HUES48 (cell line): ENCODE measurements at regions not wholly inside any gene's neighbourhood (a gene's known extent, or its start where the extent isn't known, plus 50 kb on each side); places are given as distances from the start of the nearest gene placed in this dataset.

Experiments used
- H3K27ac ChIP-seq: one replicate; pipeline ENCODE4 v1.7.0; 2013; ENCODE audit warnings: low read depth, low read length, inconsistent platforms
- H3K27me3 ChIP-seq: 2 replicates; pipeline ENCODE4 v1.6.1; 2013; ENCODE audit warnings: mild to moderate bottlenecking, low read length; ENCODE audit not compliant: control insufficient read depth, insufficient read depth
- H3K36me3 ChIP-seq: 2 replicates; pipeline ENCODE4 v1.6.1; 2013; ENCODE audit warnings: low read length; ENCODE audit not compliant: control insufficient read depth, insufficient read depth
- H3K4me1 ChIP-seq: 2 replicates; pipeline ENCODE4 v1.6.1; 2013; ENCODE audit warnings: mild to moderate bottlenecking, low read length; ENCODE audit not compliant: control insufficient read depth, insufficient read depth
- H3K4me3 ChIP-seq: 2 replicates; pipeline ENCODE4 v1.5.1; 2013; ENCODE audit warnings: mild to moderate bottlenecking, low read depth, low read length
- H3K9ac ChIP-seq: 2 replicates; pipeline ENCODE4 v1.6.1; 2013; ENCODE audit warnings: mild to moderate bottlenecking, low read depth, low read length, moderate library complexity
- H3K9me3 ChIP-seq: 2 replicates; pipeline ENCODE4 v1.6.1; 2013; ENCODE audit warnings: low read length; ENCODE audit not compliant: control insufficient read depth, insufficient read depth

DNA sequence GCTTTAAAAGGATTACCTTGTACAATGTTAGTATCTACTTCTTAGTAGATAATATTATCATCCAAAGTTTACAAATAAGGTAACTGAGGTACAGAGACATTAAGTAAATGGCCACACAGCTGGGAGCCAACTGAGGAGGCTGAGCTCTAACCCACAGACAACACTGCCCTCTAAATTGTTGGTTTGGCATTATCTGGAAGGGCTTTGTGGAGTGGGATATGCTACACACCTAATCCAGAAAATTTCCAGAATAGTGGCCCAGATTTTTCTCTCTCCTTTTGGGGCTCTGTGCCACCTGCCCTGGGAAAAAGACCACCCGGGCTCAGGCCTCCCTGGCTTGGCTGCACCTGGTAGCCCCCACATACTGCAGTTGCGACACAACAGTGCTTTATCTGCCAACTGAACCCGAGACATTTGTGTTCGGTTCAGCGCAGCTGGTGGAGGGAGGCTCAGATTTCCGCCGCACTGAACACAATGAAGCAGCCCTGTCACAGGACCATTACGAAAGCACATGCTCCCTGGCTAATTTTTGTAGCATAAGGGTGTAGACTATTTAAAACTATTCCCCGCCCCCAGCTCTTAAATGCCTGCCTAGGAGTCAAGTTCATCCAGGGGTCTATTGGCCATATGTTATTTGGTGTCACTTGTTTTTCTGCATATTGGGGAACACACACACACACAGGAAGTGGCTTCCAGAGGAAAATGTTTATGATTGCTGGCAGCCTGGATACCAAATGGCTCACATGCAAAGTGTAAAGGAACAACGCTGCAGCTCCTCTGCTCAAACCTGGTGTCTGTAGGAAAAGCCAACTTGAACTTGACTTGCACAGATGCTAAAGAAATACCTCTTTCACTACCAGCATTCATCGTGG is 92.3 kb upstream of the ESRRG start:
- H3K36me3 ChIP-seq, result no peaks in the 10 kb centered on the region
- no peaks in the 10 kb centered on the region for H3K9me3 ChIP-seq
- H3K27ac ChIP-seq, result no peak overlapping the region
- no peaks in the 10 kb centered on the region for H3K27me3 ChIP-seq
- H3K4me3 ChIP-seq, result no peak overlapping the region
- peaks cover 61% of the 10 kb centered on the region for H3K4me1 ChIP-seq
- no peak overlapping the region for H3K9ac ChIP-seq

DNA sequence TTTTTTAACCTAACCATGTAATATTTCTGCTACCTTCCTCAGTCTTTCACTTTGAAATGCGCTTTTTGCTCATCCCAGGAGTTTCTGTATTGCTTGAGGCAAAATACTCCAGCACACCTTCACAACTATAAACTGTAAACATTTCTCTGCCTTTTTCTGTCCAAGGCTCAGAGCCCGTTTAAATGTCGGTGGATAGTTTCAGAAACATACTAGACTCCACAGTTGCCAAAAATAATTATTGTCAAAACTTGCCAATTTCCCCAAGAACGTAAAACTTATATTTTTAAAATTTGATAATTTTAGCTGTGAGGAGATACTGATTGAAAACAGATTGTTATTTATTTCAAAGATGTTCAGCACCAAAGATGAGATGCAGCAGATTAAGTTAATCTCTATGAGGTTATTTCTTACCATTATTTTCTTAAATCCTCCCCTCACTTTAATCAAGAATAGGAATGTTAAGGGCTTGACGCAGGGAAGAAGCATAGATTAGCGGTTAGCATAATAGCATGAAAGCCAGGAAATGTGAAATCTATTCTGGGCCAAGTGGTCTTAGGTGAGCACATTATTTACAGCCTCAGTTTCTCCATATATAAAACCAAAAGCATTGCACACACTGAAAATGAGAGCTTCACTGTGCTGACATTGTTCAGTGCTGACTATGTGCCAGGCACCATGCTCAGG is 91.5 kb upstream of the ESRRG start:
- Histone ChIP-seq H3K9ac (no peak overlapping the region), H3K36me3 (no peaks in the 10 kb centered on the region), H3K9me3 (no peaks in the 10 kb centered on the region), H3K27ac (no peak overlapping the region), H3K27me3 (no peaks in the 10 kb centered on the region), H3K4me3 (no peak overlapping the region), H3K4me1 (peaks cover 54% of the 10 kb centered on the region)

DNA sequence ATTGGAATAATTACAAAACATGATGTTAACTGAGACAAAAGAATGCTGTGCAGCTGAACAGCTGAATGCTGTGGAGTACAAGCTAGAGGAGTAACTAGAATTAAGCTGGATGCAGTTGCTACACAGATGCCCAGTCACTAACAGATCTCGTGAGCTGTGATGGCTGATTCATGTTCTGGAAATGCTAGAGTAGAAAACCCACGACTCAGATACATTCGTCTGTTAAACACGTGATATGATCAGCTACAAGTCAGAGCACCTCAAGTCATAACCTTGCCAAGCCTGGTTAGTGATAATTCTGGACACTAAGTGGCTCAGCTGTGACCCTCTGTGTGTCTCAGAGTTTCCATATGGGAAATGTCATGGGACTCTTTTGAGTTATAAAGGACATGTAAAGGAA is 89.7 kb upstream of the ESRRG start:
- no peaks in the 10 kb centered on the region for H3K9me3 ChIP-seq
- no peak overlapping the region for H3K9ac ChIP-seq
- no peak overlapping the region for H3K27ac ChIP-seq
- peaks cover 39% of the 10 kb centered on the region for H3K4me1 ChIP-seq
- no peaks in the 10 kb centered on the region for H3K36me3 ChIP-seq
- H3K27me3 ChIP-seq, result no peaks in the 10 kb centered on the region
- H3K4me3 ChIP-seq, result no peak overlapping the region

DNA sequence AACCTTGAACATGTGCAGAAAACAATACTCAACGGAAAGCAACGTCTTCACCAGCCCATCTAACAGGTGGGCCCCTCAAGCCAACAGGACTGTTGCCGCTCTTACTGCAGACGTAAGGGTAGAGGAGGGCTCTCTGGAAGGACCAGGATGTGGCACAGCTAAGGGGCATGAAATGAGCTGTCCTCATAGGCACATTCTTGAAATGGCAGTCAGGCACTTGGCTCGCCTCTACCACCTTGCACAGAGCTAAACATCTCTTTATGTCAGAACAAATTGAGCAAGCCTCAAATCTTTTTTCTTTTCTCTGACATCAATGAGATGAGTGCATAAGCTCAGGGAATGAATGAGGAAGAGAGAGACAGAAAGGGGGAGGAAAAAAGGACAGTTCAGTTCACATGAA is 86.4 kb upstream of the ESRRG start:
- Histone ChIP-seq H3K27ac (no peak overlapping the region), H3K9me3 (no peaks in the 10 kb centered on the region), H3K4me1 (peaks cover 31% of the 10 kb centered on the region), H3K9ac (no peak overlapping the region), H3K36me3 (no peaks in the 10 kb centered on the region), H3K27me3 (no peaks in the 10 kb centered on the region), H3K4me3 (no peak overlapping the region)

DNA sequence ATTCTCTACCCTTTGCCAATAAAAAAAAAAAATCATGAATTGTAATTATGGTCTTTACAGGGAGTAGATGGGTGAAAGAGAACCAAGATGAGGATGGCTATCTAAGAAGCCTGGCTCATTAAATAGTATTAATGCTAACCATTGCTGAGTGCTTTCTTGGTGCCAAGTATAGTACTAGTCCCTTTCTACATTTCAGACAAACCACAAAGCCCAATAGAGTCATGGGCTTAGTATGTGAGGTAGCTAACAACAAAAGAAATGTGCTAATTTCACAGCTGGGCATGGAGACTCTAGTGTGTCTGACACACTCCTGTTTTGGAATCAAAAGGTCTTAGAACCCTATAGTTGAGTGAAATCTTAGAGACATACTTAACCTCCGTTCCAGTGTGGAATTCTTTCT is 84.5 kb upstream of the ESRRG start:
- Histone ChIP-seq H3K27ac (no peak overlapping the region), H3K36me3 (no peaks in the 10 kb centered on the region), H3K27me3 (no peaks in the 10 kb centered on the region), H3K9me3 (no peaks in the 10 kb centered on the region), H3K9ac (no peak overlapping the region), H3K4me1 (peaks cover 29% of the 10 kb centered on the region), H3K4me3 (no peak overlapping the region)

DNA sequence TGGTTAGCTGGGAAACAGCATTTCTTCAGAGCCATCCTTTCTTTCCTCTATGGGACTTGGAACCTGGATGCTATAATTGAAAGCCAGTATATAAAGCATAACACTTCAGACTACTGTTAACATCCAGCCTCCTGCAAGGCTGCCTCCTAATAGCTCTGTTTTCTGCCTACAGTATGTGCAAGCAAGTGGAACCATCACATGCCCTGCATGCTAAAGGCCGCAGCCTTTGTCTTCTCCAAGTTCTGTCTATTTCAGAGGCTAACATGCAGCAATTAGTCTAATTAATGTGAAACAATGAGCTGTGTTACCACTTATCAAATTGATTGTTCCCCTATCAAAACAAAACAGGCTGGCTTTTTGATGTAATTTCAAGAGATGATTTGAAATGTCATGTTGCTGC is 82.7 kb upstream of the ESRRG start:
- Histone ChIP-seq H3K9me3 (no peaks in the 10 kb centered on the region), H3K27me3 (no peaks in the 10 kb centered on the region), H3K27ac (no peak overlapping the region), H3K9ac (no peak overlapping the region), H3K4me1 (peaks cover 29% of the 10 kb centered on the region), H3K36me3 (no peaks in the 10 kb centered on the region), H3K4me3 (no peak overlapping the region)

DNA sequence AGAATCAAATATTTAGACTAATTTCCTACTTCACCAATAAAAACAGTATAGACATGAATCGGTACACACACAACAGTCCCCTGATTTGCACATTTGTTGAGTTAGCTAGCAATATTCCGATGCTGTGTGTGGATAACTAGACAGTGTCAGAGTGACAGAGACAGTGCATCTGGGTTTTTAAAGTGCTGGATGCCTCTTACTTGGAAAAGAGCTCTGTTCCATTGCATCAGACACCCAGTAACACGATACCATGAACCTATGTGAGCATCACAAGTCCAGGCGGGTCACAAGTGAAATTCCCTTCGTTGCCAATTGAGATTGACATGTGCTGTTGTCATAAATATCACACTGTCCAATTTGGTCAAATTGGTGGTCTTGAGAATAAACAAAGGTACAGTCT is 82.0 kb upstream of the ESRRG start:
- H3K27ac ChIP-seq, result no peak overlapping the region
- no peaks in the 10 kb centered on the region for H3K36me3 ChIP-seq
- no peaks in the 10 kb centered on the region for H3K27me3 ChIP-seq
- H3K9ac ChIP-seq, result no peak overlapping the region
- H3K4me1 ChIP-seq, result peaks cover 29% of the 10 kb centered on the region
- no peaks in the 10 kb centered on the region for H3K9me3 ChIP-seq
- H3K4me3 ChIP-seq, result no peak overlapping the region

DNA sequence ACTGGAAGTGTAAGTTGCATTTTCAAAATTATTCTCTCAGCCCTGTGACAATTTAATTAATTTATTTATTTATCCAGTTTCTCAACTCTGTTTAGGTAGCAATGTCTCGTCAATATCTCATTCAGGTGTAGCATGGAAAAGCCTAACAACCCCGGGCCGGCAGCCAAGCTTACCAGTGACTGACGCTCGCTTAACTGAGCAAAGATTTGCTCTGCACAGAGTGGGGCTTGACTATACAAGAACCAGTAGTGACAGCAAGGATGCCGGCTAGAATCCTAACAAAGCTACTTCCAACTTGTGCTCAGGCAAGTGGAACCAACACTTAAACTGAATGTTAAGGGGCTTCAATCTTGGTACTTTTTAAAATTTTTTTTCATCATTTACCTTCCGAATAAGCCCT is 80.9 kb upstream of the ESRRG start:
- H3K4me3 ChIP-seq, result no peak overlapping the region
- peaks cover 29% of the 10 kb centered on the region for H3K4me1 ChIP-seq
- no peaks in the 10 kb centered on the region for H3K36me3 ChIP-seq
- H3K9me3 ChIP-seq, result no peaks in the 10 kb centered on the region
- H3K27me3 ChIP-seq, result no peaks in the 10 kb centered on the region
- H3K9ac ChIP-seq, result no peak overlapping the region
- H3K27ac ChIP-seq, result no peak overlapping the region

DNA sequence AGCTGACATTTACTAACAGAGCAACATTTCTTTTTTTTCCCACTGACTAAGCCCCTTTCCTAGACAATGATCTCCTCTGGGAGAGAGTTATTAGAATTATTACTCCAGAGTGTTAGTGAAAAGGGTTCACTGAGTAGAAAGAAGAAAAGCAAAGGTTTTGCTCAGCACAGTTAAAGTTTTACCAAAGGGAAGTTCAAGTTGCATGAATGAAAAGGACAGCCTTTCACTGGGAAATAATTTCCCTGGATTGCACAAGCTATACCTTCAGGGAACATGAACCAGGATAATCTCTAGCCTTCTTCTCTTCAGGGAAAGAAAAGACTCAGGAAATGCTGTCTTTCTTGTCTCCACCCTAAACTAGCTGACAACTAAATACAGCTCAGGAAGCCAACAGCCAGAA is 71.4 kb upstream of the ESRRG start:
- Histone ChIP-seq H3K36me3 (no peaks in the 10 kb centered on the region), H3K27ac (no peak overlapping the region), H3K4me1 (no peaks in the 10 kb centered on the region), H3K9me3 (no peaks in the 10 kb centered on the region), H3K27me3 (no peaks in the 10 kb centered on the region), H3K4me3 (no peak overlapping the region), H3K9ac (no peak overlapping the region)

DNA sequence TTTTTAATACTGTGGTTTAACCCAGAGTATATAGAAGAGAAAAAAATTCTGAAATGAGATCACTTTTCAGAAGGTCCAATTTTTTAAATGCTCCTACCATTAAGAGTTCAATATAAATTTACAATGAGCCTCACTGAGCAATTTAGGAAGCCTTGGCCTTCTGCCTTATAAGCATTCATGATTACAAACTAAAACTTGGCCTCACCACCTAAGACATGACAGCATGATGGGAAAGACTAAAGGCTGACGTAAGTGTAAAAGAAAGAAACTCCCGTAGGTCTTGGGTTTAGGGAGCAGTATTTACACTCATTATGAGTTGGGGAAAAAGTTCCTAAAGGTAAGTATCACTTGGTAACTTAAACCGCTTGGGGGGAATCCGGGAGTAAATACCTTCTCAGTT is 70.7 kb upstream of the ESRRG start:
- H3K9ac ChIP-seq, result no peak overlapping the region
- no peak overlapping the region for H3K4me3 ChIP-seq
- no peaks in the 10 kb centered on the region for H3K9me3 ChIP-seq
- no peaks in the 10 kb centered on the region for H3K27me3 ChIP-seq
- H3K4me1 ChIP-seq, result no peaks in the 10 kb centered on the region
- no peak overlapping the region for H3K27ac ChIP-seq
- H3K36me3 ChIP-seq, result no peaks in the 10 kb centered on the region

DNA sequence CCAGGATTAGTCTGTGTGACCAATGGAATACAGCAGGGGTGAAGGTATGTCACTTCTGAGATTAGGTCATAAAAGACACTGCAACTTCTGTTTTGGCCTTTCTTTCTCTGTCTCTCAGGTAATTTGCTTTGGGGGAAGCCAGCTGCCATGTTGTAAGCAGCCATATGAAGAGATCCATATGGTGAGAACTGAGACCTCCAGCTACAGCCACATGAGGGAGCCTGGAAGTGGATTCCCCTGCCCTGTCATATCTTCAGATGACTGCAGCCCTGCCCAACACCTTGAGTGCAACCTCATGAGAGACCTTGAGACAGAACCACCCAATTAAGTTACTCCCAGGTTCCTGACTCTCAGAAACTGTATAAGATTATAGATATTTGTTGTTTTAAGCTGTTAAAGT is 70.1 kb upstream of the ESRRG start:
- no peaks in the 10 kb centered on the region for H3K36me3 ChIP-seq
- no peaks in the 10 kb centered on the region for H3K4me1 ChIP-seq
- H3K4me3 ChIP-seq, result no peak overlapping the region
- H3K27ac ChIP-seq, result no peak overlapping the region
- H3K9me3 ChIP-seq, result no peaks in the 10 kb centered on the region
- no peak overlapping the region for H3K9ac ChIP-seq
- H3K27me3 ChIP-seq, result no peaks in the 10 kb centered on the region
